ENCODE measurements at regions not wholly inside any gene's neighbourhood (a gene's known extent, or its start where the extent isn't known, plus 50 kb on each side); places are given as distances from the start of the nearest gene placed in this dataset.

GRCh38 chrX:76957485-76957884 lies 489.7 kb upstream of the FGF16 start:
- no peaks in the 10 kb centered on the region for H3K9me3 ChIP-seq (ENCODE audit: low read length)
- H3K4me2 ChIP-seq (ENCODE audit: low read length): no peak overlapping the region
- no peaks in the 10 kb centered on the region for H3F3A ChIP-seq (ENCODE audit: insufficient read depth, low read length, poor library complexity, severe bottlenecking)
- H3K9ac ChIP-seq (ENCODE audit: low read length): no peak overlapping the region
- H3K27ac ChIP-seq (ENCODE audit: low read length): no peak overlapping the region
- no peaks in the 10 kb centered on the region for H3K79me2 ChIP-seq (replicated peaks; ENCODE audit: insufficient read depth, low read length)
- H3K9me2 ChIP-seq (ENCODE audit: insufficient read depth, low read length): no peaks in the 10 kb centered on the region
- no peak overlapping the region for H2AFZ ChIP-seq (ENCODE audit: low read depth, low read length)
- H4K20me1 ChIP-seq (ENCODE audit: insufficient read depth): no peaks in the 10 kb centered on the region
- H3K27me3 ChIP-seq (ENCODE audit: insufficient read depth, low read depth, low read length): no peaks in the 10 kb centered on the region
- no peaks in the 10 kb centered on the region for H3K36me3 ChIP-seq (ENCODE audit: insufficient read depth, low read length)
- no peak overlapping the region for H3K4me3 ChIP-seq (ENCODE audit: low read length)
- TF ChIP-seq REST (IDR thresholded peaks at IDR 0.05; ENCODE audit: borderline replicate concordance) (no peak), POLR2AphosphoS5 (IDR thresholded peaks at IDR 0.05) (no peak), MXI1 (conservative IDR thresholded peaks at IDR 0.05; ENCODE audit: poor library complexity, severe bottlenecking) (no peak), EP300 (conservative IDR thresholded peaks at IDR 0.05; ENCODE audit: poor library complexity, severe bottlenecking) (no peak), TAF1 (IDR thresholded peaks at IDR 0.05; ENCODE audit: low read depth) (no peak), RAD21 (conservative IDR thresholded peaks at IDR 0.05) (no peak), EZH2 (IDR thresholded peaks at IDR 0.05; ENCODE audit: borderline replicate concordance, insufficient read depth, low read length, poor library complexity, severe bottlenecking) (no peak), CTCF (IDR thresholded peaks at IDR 0.05; ENCODE audit: poor library complexity, severe bottlenecking) (no peak), SMC3 (conservative IDR thresholded peaks at IDR 0.05; ENCODE audit: poor library complexity) (no peak)

GRCh38 chrX:76971393-76972376 lies 475.5 kb upstream of the FGF16 start:
- H3K4me3 ChIP-seq (ENCODE audit: low read length): no peak overlapping the region
- TF ChIP-seq TAF1 (IDR thresholded peaks at IDR 0.05; ENCODE audit: low read depth): no peak
- no peaks in the 10 kb centered on the region for H3K27me3 ChIP-seq (ENCODE audit: insufficient read depth, low read depth, low read length)
- H4K20me1 ChIP-seq (ENCODE audit: insufficient read depth): no peaks in the 10 kb centered on the region
- no peak overlapping the region for H3K4me2 ChIP-seq (ENCODE audit: low read length)
- no peaks in the 10 kb centered on the region for H3K79me2 ChIP-seq (replicated peaks; ENCODE audit: insufficient read depth, low read length)
- H3K9ac ChIP-seq (ENCODE audit: low read length): no peak overlapping the region
- no peak overlapping the region for H3K27ac ChIP-seq (ENCODE audit: low read length)
- H2AFZ ChIP-seq (ENCODE audit: low read depth, low read length): no peak overlapping the region
- no peaks in the 10 kb centered on the region for H3K36me3 ChIP-seq (ENCODE audit: insufficient read depth, low read length)
- H3F3A ChIP-seq (ENCODE audit: insufficient read depth, low read length, poor library complexity, severe bottlenecking): no peaks in the 10 kb centered on the region
- H3K9me3 ChIP-seq (ENCODE audit: low read length): no peaks in the 10 kb centered on the region
- H3K9me2 ChIP-seq (ENCODE audit: insufficient read depth, low read length): no peaks in the 10 kb centered on the region

All from neural cell (in vitro differentiated cells).